PC-3 (cell line): ENCODE measurements at regions not wholly inside any gene's neighbourhood (a gene's known extent, or its start where the extent isn't known, plus 50 kb on each side); places are given as distances from the start of the nearest gene placed in this dataset.

Source experiments
- EZH2 ChIP-seq: fragments of 300-600 bp; sonication (generic); IDR thresholded peaks from one replicate; pipeline ENCODE4 v1.6.1; 2017; ENCODE audit warnings: antibody characterized with exemption, mild to moderate bottlenecking, low read length; ENCODE audit not compliant: unreplicated experiment
- EZH2phosphoT487 ChIP-seq: fragments of 300-600 bp; sonication (generic); IDR thresholded peaks from 2 replicates; pipeline ENCODE4 v1.6.1; 2018; ENCODE audit warnings: mild to moderate bottlenecking, antibody characterized with exemption, low read length, borderline replicate concordance
- TF ChIP-seq, protein P1 (sequence below): fragments of 300-600 bp; sonication (generic); conservative IDR thresholded peaks from 2 replicates; pipeline ENCODE4 v1.5.1; 2017; ENCODE audit warnings: antibody characterized with exemption, low read depth, mild to moderate bottlenecking, low read length

DNA sequence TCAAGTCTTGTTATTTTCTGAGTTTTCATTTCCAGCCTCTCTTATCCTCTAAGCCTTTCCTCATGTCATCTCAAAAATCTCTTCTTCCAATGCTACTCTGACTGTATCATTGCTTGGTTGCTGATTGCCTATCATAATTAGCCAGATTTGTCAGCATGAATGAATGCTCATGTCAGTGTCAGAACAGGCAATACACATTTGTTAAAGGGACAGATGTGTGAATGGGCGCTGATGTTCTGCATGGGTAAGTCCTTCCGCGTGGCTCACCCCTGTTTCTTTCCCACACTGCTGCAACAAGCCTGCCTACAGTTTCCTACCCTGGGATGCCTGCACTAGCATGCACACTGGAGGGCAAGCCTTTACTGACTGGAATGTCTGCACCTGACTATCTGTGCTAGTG lies 100.6 kb downstream of the RHOU start:
- TF ChIP-seq, protein P1, sequence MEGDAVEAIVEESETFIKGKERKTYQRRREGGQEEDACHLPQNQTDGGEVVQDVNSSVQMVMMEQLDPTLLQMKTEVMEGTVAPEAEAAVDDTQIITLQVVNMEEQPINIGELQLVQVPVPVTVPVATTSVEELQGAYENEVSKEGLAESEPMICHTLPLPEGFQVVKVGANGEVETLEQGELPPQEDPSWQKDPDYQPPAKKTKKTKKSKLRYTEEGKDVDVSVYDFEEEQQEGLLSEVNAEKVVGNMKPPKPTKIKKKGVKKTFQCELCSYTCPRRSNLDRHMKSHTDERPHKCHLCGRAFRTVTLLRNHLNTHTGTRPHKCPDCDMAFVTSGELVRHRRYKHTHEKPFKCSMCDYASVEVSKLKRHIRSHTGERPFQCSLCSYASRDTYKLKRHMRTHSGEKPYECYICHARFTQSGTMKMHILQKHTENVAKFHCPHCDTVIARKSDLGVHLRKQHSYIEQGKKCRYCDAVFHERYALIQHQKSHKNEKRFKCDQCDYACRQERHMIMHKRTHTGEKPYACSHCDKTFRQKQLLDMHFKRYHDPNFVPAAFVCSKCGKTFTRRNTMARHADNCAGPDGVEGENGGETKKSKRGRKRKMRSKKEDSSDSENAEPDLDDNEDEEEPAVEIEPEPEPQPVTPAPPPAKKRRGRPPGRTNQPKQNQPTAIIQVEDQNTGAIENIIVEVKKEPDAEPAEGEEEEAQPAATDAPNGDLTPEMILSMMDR = no peak
- TF ChIP-seq EZH2 (no peak), EZH2phosphoT487 (no peak)
